Retinal pigment epithelial cell (primary cell): ENCODE measurements at regions not wholly inside any gene's neighbourhood (a gene's known extent, or its start where the extent isn't known, plus 50 kb on each side); places are given as distances from the start of the nearest gene placed in this dataset.

Source experiments
- DNase-seq: peaks from one replicate; pipeline ENCODE4 v3.0.0-alpha.2; 2010; ENCODE audit warnings: low read depth
- H3K4me3 ChIP-seq: 2 replicates; pipeline ENCODE4 v1.5.1; 2011; ENCODE audit warnings: mild to moderate bottlenecking, low read length, control low read depth, moderate library complexity
- TF ChIP-seq, protein P1 (sequence below): conservative IDR thresholded peaks from 2 replicates; pipeline ENCODE4 v1.5.1; 2011; ENCODE audit warnings: low read depth, low read length, control low read depth, inconsistent platforms

DNA sequence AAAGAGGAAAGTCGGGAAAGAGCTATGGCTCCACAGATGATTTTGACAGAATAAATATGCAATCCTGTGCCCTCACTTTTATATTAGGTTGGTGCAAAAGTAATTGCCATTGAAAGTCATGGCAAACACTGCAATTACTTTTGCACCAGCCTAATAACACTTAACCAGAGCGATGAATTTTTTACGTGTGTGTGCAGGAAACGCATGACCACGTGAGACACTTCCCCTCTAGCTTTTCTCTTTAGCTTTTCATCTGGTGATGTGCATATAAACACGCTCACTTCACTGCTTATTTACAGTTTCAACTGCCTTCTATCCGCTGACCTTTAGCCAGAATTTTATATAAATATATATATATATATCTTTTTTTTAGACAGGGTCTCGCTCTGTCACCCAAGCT is 216.3 kb upstream of the PSMD7 start:
- H3K4me3 ChIP-seq: no peak overlapping the region
- TF ChIP-seq, protein P1, sequence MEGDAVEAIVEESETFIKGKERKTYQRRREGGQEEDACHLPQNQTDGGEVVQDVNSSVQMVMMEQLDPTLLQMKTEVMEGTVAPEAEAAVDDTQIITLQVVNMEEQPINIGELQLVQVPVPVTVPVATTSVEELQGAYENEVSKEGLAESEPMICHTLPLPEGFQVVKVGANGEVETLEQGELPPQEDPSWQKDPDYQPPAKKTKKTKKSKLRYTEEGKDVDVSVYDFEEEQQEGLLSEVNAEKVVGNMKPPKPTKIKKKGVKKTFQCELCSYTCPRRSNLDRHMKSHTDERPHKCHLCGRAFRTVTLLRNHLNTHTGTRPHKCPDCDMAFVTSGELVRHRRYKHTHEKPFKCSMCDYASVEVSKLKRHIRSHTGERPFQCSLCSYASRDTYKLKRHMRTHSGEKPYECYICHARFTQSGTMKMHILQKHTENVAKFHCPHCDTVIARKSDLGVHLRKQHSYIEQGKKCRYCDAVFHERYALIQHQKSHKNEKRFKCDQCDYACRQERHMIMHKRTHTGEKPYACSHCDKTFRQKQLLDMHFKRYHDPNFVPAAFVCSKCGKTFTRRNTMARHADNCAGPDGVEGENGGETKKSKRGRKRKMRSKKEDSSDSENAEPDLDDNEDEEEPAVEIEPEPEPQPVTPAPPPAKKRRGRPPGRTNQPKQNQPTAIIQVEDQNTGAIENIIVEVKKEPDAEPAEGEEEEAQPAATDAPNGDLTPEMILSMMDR: no peak
- no peak for DNase-seq

DNA sequence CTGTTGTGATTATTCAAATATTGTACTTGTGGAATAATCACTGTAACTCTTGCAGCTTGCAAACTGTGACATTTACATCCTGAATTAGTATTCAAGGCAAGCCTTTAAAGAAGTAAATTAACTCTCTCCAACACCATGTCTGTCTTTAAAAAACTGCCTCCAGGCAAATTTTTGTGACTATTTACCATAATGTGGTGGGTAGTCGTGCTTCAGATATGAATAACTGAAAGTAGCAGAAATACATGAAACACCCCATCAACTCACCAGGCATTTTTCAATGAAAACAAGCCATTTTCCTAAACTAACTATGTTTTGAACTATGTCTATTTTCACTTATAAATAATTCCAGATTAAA is 217.4 kb upstream of the PSMD7 start:
- TF ChIP-seq, protein P1: no peak
- no peak overlapping the region for H3K4me3 ChIP-seq
- DNase-seq: no peak

DNA sequence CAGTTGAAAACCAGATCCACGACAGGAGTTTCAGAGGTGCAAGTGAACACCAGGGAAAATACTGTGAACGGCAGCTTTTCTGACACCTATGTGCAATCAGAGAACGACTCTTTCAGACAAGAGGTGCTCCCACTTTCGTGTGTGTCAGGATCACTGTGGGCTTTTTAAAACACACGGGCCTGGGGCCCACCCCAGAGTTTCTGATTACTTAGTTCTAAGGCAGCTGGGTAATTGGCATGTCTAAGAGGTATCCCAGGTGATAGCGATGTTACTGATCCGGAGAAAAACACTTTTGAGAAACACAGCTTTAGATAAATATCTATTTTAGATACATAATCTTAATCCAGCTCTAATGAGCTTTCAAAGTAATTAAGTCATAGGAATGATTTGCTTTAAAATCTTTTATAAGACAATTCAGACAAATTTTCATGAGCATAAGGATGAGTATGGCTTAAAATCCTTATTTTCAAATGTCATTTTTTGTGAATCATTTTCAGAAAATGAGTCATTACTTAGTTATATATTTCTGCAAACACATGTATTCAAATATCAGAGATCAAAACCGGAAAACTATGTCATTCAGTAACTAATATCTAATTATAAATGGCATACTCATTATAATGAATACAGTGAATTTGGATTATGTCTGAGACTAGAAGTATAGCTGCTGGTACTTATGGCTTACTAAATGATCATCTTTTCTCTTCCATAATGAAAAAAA is 217.9 kb upstream of the PSMD7 start:
- TF ChIP-seq, protein P1: no peak
- no peak for DNase-seq
- no peak overlapping the region for H3K4me3 ChIP-seq

DNA sequence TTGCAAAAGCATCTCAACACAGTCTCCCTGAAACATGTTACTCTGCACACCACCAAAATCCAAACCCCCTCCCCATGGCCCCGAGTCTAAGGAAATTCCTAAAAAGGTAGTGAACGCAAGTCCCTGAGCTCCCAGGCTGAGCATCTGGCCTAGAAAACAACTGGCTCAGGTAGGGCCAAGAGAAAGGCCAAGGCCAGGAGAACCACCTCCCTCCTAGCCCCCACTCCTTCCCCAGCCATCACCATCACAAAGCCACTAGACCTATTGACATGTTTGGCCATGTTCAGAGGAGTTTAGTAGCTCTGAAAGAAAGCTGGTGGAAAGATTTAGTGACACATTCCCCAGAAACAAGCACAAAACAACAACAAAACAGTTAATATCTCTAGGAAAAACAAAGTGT is 220.0 kb upstream of the PSMD7 start:
- H3K4me3 ChIP-seq: no peak overlapping the region
- TF ChIP-seq, protein P1: no peak
- DNase-seq: no peak

DNA sequence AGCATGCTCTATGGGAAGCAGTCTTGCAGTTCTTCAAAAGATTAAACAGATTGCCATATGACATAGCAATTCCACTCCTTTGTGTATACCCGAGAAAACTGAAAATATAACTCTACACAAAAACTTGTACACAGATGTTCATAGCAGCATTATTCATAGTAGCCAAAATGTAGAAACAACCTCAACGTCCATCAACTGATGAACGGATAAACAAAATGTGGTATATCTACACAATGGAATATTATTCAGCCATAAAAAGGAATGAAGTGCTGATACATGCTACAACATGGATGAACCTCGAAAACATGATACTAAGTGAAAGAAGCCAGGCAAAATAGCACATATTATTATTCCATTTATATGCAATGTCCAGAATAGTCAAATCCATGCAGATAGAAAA is 221.2 kb upstream of the PSMD7 start:
- H3K4me3 ChIP-seq: no peak overlapping the region
- DNase-seq: no peak
- TF ChIP-seq, protein P1: no peak

DNA sequence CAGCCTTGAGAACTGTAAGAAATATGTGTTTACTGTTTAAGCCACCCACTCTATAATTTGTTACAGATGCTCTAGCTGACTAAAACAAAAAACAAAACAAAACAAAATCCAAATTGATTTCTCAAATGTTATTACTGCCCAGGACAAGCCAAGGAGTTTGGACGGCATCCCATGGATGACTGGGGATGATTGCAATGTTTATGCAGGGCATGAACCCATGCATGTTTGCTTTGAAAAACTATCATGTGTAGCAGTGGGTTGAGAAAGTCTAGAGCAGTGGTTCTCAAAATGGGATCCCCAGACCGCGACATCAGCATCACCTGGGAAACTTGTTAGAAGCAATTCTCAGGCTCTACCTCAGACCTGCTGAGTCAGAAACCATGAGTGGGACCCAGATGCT is 223.2 kb upstream of the PSMD7 start:
- TF ChIP-seq, protein P1: no peak
- H3K4me3 ChIP-seq: no peak overlapping the region
- no peak for DNase-seq

DNA sequence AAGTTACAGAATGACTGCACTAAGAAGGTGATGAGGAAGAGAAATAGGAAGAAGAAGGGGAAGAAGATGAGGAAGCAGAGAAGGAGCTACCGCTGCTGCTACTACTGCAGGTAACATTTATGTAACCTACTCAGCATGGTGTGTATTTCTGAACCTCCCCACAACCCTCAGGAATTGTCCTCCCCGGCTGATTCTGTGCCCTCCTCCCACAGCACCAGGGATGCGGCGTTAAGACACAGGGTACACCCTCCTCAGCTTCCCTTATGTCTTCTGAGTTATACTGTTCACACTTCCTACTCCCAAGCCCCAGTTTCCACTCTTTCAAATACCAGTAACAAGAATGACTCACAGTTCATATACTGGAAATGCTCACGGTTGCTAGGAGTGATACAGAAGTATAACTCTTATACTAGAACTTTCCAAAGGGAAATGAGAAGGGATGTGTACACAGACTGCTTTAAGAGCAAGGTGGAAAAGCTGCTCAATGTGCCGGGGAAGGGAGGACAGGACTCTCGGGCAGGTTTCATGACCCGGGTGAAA is 224.5 kb upstream of the PSMD7 start:
- DNase-seq: no peak
- TF ChIP-seq, protein P1: no peak
- H3K4me3 ChIP-seq: no peak overlapping the region
